ENCODE measurements at regions not wholly inside any gene's neighbourhood (a gene's known extent, or its start where the extent isn't known, plus 50 kb on each side); places are given as distances from the start of the nearest gene placed in this dataset.

- no peak for DNase-seq (ENCODE audit: low read depth)
Observed at GRCh38 chr15:99508852-99509251, 56.9 kb upstream of the MEF2A start.

- no peak for DNase-seq (ENCODE audit: low read depth)
Observed at GRCh38 chr15:99509686-99510461, 55.9 kb upstream of the MEF2A start.

- no peak for DNase-seq (ENCODE audit: low read depth)
Observed at GRCh38 chr15:99511531-99511865, 54.3 kb upstream of the MEF2A start.

GRCh38 chr15:99511866-99512661, 53.7 kb upstream of the MEF2A start:
- DNase-seq (ENCODE audit: low read depth): no peak

- DNase-seq (ENCODE audit: low read depth): no peak
Observed at GRCh38 chr15:99514306-99514705, 51.5 kb upstream of the MEF2A start.
